Liver (tissue), 8 donors: ENCODE measurements at regions not wholly inside any gene's neighbourhood (a gene's known extent, or its start where the extent isn't known, plus 50 kb on each side); places are given as distances from the start of the nearest gene placed in this dataset.

ENCODE experiments used
- DNase-seq: peaks from one replicate; pipeline ENCODE4 v3.0.0-alpha.2; 2017; ENCODE audit warnings: low spot score
- H3K27ac ChIP-seq, 2 donors: one replicate each; pipeline ENCODE4 v1.7.0; 2013; ENCODE audit warnings: inconsistent platforms in 2 of 2, low read length in 2 of 2, control low read depth in 1 of 2, low read depth in 1 of 2, mild to moderate bottlenecking in 1 of 2
- H3K27me3 ChIP-seq, 4 donors: one replicate each; pipeline versions ENCODE4 v1.6.1 to v1.7.0; 2013; ENCODE audit warnings: low read length in 3 of 4, inconsistent platforms in 1 of 4, mild to moderate bottlenecking in 1 of 4, moderate library complexity in 1 of 4; ENCODE audit not compliant: control insufficient read depth in 4 of 4, insufficient read depth in 4 of 4
- H3K36me3 ChIP-seq, 4 donors: one replicate each; pipeline versions ENCODE4 v1.6.1 to v1.7.0; 2013; ENCODE audit warnings: low read length in 3 of 4, mild to moderate bottlenecking in 3 of 4, low read depth in 1 of 4, moderate library complexity in 1 of 4; ENCODE audit not compliant: control insufficient read depth in 4 of 4, insufficient read depth in 3 of 4
- H3K4me1 ChIP-seq, 4 donors: one replicate each; pipeline versions ENCODE4 v1.6.1 to v1.7.0; 2013; ENCODE audit warnings: low read length in 3 of 4, mild to moderate bottlenecking in 3 of 4, moderate library complexity in 1 of 4; ENCODE audit not compliant: control insufficient read depth in 4 of 4, insufficient read depth in 4 of 4
- H3K4me3 ChIP-seq, 3 donors: one replicate each; pipeline versions ENCODE4 v1.6.1 to v1.7.0; 2013; ENCODE audit warnings: low read length in 3 of 3, control low read depth in 1 of 3, low read depth in 1 of 3, mild to moderate bottlenecking in 1 of 3
- H3K9ac ChIP-seq, 2 donors: one replicate each; pipeline ENCODE4 v1.7.0; 2013; ENCODE audit warnings: low read length in 2 of 2, mild to moderate bottlenecking in 2 of 2, moderate library complexity in 2 of 2, control low read depth in 1 of 2, low read depth in 1 of 2
- H3K9me3 ChIP-seq, 4 donors: one replicate each; pipeline versions ENCODE4 v1.6.1 to v1.7.0; 2013; ENCODE audit warnings: low read length in 3 of 4; ENCODE audit not compliant: control insufficient read depth in 4 of 4
- CTCF ChIP-seq: fragments of 150-350 bp; IDR thresholded peaks from 2 replicates; pipeline ENCODE4 v1.5.1; 2017; ENCODE audit warnings: improper control_type of control experiment, low read depth, low read length; ENCODE audit not compliant: missing input control
- EGR1 ChIP-seq, 2 donors: IDR thresholded peaks; 2 replicates each; pipeline ENCODE4 v1.6.1; 2016 to 2018; ENCODE audit warnings: antibody characterized with exemption in 2 of 2, low read depth in 2 of 2
- FOXA1 ChIP-seq: IDR thresholded peaks from 2 replicates; pipeline ENCODE4 v1.6.1; 2016; ENCODE audit warnings: antibody characterized with exemption
- FOXA2 ChIP-seq: IDR thresholded peaks from 2 replicates; pipeline ENCODE4 v1.6.1; 2016; ENCODE audit warnings: antibody characterized with exemption
- GABPA ChIP-seq, 2 donors: IDR thresholded peaks in 1 of 2; conservative IDR thresholded peaks in 1 of 2; 2 replicates each; pipeline ENCODE4 v1.6.1; 2016; ENCODE audit warnings: antibody characterized with exemption in 2 of 2, mild to moderate bottlenecking in 1 of 2, moderate library complexity in 1 of 2
- HNF4A ChIP-seq, 2 donors: conservative IDR thresholded peaks; 2 replicates each; pipeline ENCODE4 v1.6.1; 2016; ENCODE audit warnings: antibody characterized with exemption in 2 of 2, mild to moderate bottlenecking in 2 of 2
- HNF4G ChIP-seq: IDR thresholded peaks from 2 replicates; pipeline ENCODE4 v1.6.1; 2016; ENCODE audit warnings: antibody characterized with exemption
- JUND ChIP-seq, 2 donors: IDR thresholded peaks; 2 replicates each; pipeline ENCODE4 v1.6.1; 2016; ENCODE audit warnings: antibody characterized with exemption in 2 of 2
- NR2F2 ChIP-seq: IDR thresholded peaks from 2 replicates; pipeline ENCODE4 v1.6.1; 2016; ENCODE audit warnings: antibody characterized with exemption
- RAD21 ChIP-seq, 2 donors: IDR thresholded peaks; 2 replicates each; pipeline ENCODE4 v1.6.1; 2016; ENCODE audit warnings: antibody characterized with exemption in 2 of 2, mild to moderate bottlenecking in 2 of 2
- RXRA ChIP-seq, 2 donors: IDR thresholded peaks; 2 replicates each; pipeline ENCODE4 v1.6.1; 2017 to 2018; ENCODE audit warnings: antibody characterized with exemption in 2 of 2, mild to moderate bottlenecking in 1 of 2
- SP1 ChIP-seq: IDR thresholded peaks from 2 replicates; pipeline ENCODE4 v1.6.1; 2018; ENCODE audit warnings: antibody characterized with exemption, mild to moderate bottlenecking
- TAF1 ChIP-seq: conservative IDR thresholded peaks from 2 replicates; pipeline ENCODE4 v1.6.1; 2016; ENCODE audit warnings: antibody characterized with exemption, mild to moderate bottlenecking
- YY1 ChIP-seq: IDR thresholded peaks from 2 replicates; pipeline ENCODE4 v1.6.1; 2016; ENCODE audit warnings: antibody characterized with exemption, mild to moderate bottlenecking
- ZBTB33 ChIP-seq: IDR thresholded peaks from 2 replicates; pipeline ENCODE4 v1.6.1; 2016; ENCODE audit warnings: antibody characterized with exemption
- WGBS: extraction: QIAGEN DNeasy Blood & Tissue Kit; methylation state at CpG from one replicate; pipeline ENCODE4 v1.1.7; 2013; 5-methylcytosine and 5-hydroxymethylcytosine counted together
- TF ChIP-seq, protein P1 (sequence below): IDR thresholded peaks from 2 replicates; pipeline ENCODE4 v1.6.1; 2016; ENCODE audit warnings: antibody characterized with exemption, mild to moderate bottlenecking
- TF ChIP-seq, protein P2 (sequence below): IDR thresholded peaks from 2 replicates; pipeline ENCODE4 v1.6.1; 2016; ENCODE audit warnings: antibody characterized with exemption
- TF ChIP-seq, protein P3 (sequence below): IDR thresholded peaks from 2 replicates; pipeline ENCODE4 v1.6.1; 2016; ENCODE audit warnings: antibody characterized with exemption
- donor health status: healthy.
- donor health status: healthy.
- donor health status: healthy.
- donor health status: healthy.
- donor health status: healthy.

DNA sequence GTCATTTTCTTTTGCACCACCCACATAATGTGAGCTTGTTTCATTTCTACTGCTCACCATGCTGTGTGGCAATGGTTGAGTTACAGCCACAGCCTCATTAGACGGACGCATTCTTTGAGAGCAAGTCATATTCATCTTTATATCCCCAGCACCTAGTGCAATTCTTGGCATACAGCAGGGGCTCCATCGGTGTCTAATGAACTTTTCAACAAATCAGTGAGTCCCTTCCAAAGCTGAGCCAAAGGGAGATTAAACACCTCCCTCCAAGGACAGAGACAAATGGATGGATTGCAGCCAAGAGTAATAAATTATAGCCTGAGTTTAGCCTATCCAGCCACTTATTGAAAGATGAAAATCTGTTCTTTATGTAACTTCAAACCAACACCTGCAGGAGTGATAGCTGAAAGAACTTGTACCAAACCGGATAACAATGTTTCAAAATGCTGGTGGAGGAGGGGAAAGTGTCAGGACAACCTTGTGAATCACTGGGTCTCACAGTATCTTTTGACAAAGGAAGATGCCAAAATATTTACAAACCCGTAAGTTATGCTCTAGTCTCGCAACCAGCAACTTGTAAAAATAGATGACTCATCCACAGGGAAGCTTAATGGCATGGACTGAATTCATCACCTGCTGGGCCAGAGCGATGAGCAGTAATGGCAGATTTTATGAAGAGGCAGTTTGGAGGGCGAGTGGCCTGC, 139.0 kb downstream of the PXDC1 start:
- no peaks in the 10 kb centered on the region for H3K27me3 ChIP-seq
- no peak overlapping the region for H3K9ac ChIP-seq
- DNase-seq, result peak; percentile 14
- 88% methylated on average over 8 of the region's 8 CpGs for WGBS
- TF ChIP-seq YY1, result no peak
- no peak for TF ChIP-seq FOXA2
- TF ChIP-seq RXRA (IDR thresholded peaks at IDR 0.05), result no peak
- TF ChIP-seq, protein P1, sequence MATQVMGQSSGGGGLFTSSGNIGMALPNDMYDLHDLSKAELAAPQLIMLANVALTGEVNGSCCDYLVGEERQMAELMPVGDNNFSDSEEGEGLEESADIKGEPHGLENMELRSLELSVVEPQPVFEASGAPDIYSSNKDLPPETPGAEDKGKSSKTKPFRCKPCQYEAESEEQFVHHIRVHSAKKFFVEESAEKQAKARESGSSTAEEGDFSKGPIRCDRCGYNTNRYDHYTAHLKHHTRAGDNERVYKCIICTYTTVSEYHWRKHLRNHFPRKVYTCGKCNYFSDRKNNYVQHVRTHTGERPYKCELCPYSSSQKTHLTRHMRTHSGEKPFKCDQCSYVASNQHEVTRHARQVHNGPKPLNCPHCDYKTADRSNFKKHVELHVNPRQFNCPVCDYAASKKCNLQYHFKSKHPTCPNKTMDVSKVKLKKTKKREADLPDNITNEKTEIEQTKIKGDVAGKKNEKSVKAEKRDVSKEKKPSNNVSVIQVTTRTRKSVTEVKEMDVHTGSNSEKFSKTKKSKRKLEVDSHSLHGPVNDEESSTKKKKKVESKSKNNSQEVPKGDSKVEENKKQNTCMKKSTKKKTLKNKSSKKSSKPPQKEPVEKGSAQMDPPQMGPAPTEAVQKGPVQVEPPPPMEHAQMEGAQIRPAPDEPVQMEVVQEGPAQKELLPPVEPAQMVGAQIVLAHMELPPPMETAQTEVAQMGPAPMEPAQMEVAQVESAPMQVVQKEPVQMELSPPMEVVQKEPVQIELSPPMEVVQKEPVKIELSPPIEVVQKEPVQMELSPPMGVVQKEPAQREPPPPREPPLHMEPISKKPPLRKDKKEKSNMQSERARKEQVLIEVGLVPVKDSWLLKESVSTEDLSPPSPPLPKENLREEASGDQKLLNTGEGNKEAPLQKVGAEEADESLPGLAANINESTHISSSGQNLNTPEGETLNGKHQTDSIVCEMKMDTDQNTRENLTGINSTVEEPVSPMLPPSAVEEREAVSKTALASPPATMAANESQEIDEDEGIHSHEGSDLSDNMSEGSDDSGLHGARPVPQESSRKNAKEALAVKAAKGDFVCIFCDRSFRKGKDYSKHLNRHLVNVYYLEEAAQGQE, result no peak
- TF ChIP-seq NR2F2, result no peak
- TF ChIP-seq GABPA (IDR thresholded peaks at IDR 0.05 in 1 of 2, conservative IDR thresholded peaks at IDR 0.05 in 1 of 2), result no peak
- no peak for TF ChIP-seq CTCF
- TF ChIP-seq, protein P2, sequence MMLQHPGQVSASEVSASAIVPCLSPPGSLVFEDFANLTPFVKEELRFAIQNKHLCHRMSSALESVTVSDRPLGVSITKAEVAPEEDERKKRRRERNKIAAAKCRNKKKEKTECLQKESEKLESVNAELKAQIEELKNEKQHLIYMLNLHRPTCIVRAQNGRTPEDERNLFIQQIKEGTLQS, result no peak
- TF ChIP-seq FOXA1, result no peak
- TF ChIP-seq TAF1, result no peak
- no peak for TF ChIP-seq JUND (IDR thresholded peaks at IDR 0.05)
- TF ChIP-seq HNF4A (conservative IDR thresholded peaks at IDR 0.05), result no peak
- no peaks in the 10 kb centered on the region for H3K4me1 ChIP-seq
- no peak overlapping the region for H3K4me3 ChIP-seq
- H3K27ac ChIP-seq, result no peak overlapping the region
- H3K36me3 ChIP-seq, result no peaks in the 10 kb centered on the region
- H3K9me3 ChIP-seq, result no peaks in the 10 kb centered on the region

GRCh38 chr6:3610921-3611320, 140.6 kb downstream of the PXDC1 start:
- Histone ChIP-seq H3K36me3 (no peaks in the 10 kb centered on the region), H3K9ac (no peak overlapping the region), H3K27ac (no peak overlapping the region), H3K4me3 (no peak overlapping the region), H3K27me3 (no peaks in the 10 kb centered on the region), H3K9me3 (no peaks in the 10 kb centered on the region), H3K4me1 (no peaks in the 10 kb centered on the region)
- DNase-seq, result no peak
- 81% methylated on average over 7 of the region's 7 CpGs for WGBS
- TF ChIP-seq YY1, result no peak
- no peak for TF ChIP-seq FOXA2
- TF ChIP-seq RXRA (IDR thresholded peaks at IDR 0.05), result no peak
- TF ChIP-seq ZBTB33, result no peak
- TF ChIP-seq SP1, result no peak
- TF ChIP-seq NR2F2, result no peak
- no peak for TF ChIP-seq JUND (IDR thresholded peaks at IDR 0.05)
- TF ChIP-seq HNF4G, result no peak
- TF ChIP-seq, protein P2, result no peak
- TF ChIP-seq FOXA1, result no peak
- TF ChIP-seq RAD21 (IDR thresholded peaks at IDR 0.05), result no peak
- TF ChIP-seq, protein P1, result no peak
- TF ChIP-seq EGR1 (IDR thresholded peaks at IDR 0.05; ENCODE audit: low read depth in 2 of 2), result no peak
- TF ChIP-seq HNF4A (conservative IDR thresholded peaks at IDR 0.05), result no peak
- TF ChIP-seq, protein P3, sequence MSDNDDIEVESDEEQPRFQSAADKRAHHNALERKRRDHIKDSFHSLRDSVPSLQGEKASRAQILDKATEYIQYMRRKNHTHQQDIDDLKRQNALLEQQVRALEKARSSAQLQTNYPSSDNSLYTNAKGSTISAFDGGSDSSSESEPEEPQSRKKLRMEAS, result no peak
- no peak for TF ChIP-seq GABPA (IDR thresholded peaks at IDR 0.05 in 1 of 2, conservative IDR thresholded peaks at IDR 0.05 in 1 of 2)
- TF ChIP-seq TAF1, result no peak
